ENCODE measurements at regions not wholly inside any gene's neighbourhood (a gene's known extent, or its start where the extent isn't known, plus 50 kb on each side); places are given as distances from the start of the nearest gene placed in this dataset.

GRCh38 chr9:135303865-135304499 lies 175.6 kb upstream of the PPP1R26 start:
- TF ChIP-seq POLR2A (IDR thresholded peaks at IDR 0.05) = no peak
- TF ChIP-seq, protein P1, sequence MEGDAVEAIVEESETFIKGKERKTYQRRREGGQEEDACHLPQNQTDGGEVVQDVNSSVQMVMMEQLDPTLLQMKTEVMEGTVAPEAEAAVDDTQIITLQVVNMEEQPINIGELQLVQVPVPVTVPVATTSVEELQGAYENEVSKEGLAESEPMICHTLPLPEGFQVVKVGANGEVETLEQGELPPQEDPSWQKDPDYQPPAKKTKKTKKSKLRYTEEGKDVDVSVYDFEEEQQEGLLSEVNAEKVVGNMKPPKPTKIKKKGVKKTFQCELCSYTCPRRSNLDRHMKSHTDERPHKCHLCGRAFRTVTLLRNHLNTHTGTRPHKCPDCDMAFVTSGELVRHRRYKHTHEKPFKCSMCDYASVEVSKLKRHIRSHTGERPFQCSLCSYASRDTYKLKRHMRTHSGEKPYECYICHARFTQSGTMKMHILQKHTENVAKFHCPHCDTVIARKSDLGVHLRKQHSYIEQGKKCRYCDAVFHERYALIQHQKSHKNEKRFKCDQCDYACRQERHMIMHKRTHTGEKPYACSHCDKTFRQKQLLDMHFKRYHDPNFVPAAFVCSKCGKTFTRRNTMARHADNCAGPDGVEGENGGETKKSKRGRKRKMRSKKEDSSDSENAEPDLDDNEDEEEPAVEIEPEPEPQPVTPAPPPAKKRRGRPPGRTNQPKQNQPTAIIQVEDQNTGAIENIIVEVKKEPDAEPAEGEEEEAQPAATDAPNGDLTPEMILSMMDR (IDR thresholded peaks at IDR 0.05) = no peak

Measured in right lobe of liver (tissue), 4 donors.